ENCODE measurements at regions not wholly inside any gene's neighbourhood (a gene's known extent, or its start where the extent isn't known, plus 50 kb on each side); places are given as distances from the start of the nearest gene placed in this dataset.
"Not testable (repeated sequence)": the region's sequence is repeated elsewhere in the genome, so short reads cannot be mapped to it uniquely, and the experiment has no call there.

DNA sequence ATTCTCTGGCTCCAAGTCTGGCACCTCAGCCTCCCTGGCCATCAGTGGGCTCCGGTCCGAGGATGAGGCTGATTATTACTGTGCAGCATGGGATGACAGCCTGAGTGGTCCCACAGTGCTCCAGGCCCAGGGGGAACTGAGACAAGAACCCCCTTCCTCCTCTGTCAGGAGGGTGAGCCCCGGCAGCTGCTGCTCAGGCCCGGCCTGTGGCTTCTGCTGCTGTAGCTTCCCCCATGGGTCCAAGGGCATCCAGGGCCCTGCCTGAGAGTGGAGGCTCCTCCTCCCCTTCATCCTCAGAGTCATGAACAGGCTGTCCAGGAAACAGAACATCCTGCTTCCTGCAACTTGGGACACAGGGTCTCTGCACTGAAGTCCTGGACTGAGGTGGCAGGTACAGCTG is 113.6 kb downstream of the VPREB1 start:
- peaks cover 0 to 10% (median 3%) of the 10 kb centered on the region in 5 donors for H3K4me1 ChIP-seq (ENCODE audit: control insufficient read depth in 5 of 5, insufficient read depth in 5 of 5, low read length in 5 of 5)
- H3K9me3 ChIP-seq (ENCODE audit: control insufficient read depth in 5 of 5, low read length in 5 of 5), result no peaks in the 10 kb centered on the region
- H3K4me3 ChIP-seq (ENCODE audit: low read depth in 1 of 5, low read length in 5 of 5), result no peak overlapping the region
- H3K27ac ChIP-seq (ENCODE audit: low read depth, low read length), result no peak overlapping the region
- no peaks in the 10 kb centered on the region for H3K36me3 ChIP-seq (ENCODE audit: control insufficient read depth in 5 of 5, insufficient read depth in 5 of 5, low read length in 5 of 5)
- peaks cover 0 to 25% (median 12%) of the 10 kb centered on the region in 5 donors for H3K27me3 ChIP-seq (ENCODE audit: control insufficient read depth in 5 of 5, insufficient read depth in 4 of 5, low read length in 5 of 5)
- no peak overlapping the region for H3K9ac ChIP-seq (ENCODE audit: low read length in 5 of 5)

DNA sequence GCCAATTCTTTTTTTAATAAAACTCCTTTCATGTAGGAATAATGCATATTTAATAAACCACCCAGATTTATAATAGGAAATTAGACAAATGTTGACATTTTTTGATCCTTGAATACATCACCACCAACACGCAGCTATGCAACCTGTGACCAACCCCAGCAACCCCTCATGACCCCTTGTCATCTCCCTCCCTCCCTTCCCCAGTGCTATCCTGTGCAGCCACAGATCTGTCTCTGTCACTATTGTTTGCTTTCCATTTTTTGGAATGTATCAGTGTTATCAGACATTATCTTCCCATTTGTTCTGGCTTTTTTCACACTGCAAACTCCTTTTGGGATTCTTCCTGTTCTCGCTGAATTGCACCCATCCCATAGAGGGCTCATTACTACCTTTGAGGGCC is 114.1 kb downstream of the VPREB1 start:
- peaks cover 2 to 27% (median 14%) of the 10 kb centered on the region in 5 donors for H3K27me3 ChIP-seq (ENCODE audit: control insufficient read depth in 5 of 5, insufficient read depth in 4 of 5, low read length in 5 of 5)
- H3K36me3 ChIP-seq (ENCODE audit: control insufficient read depth in 5 of 5, insufficient read depth in 5 of 5, low read length in 5 of 5), result no peaks in the 10 kb centered on the region
- H3K4me3 ChIP-seq (ENCODE audit: low read depth in 1 of 5, low read length in 5 of 5), result no peak overlapping the region
- H3K4me1 ChIP-seq (ENCODE audit: control insufficient read depth in 5 of 5, insufficient read depth in 5 of 5, low read length in 5 of 5), result peaks cover 0 to 12% (median 3%) of the 10 kb centered on the region in 5 donors
- no peak overlapping the region for H3K9ac ChIP-seq (ENCODE audit: low read length in 5 of 5)
- no peaks in the 10 kb centered on the region for H3K9me3 ChIP-seq (ENCODE audit: control insufficient read depth in 5 of 5, low read length in 5 of 5)
- H3K27ac ChIP-seq (ENCODE audit: low read depth, low read length), result no peak overlapping the region

DNA sequence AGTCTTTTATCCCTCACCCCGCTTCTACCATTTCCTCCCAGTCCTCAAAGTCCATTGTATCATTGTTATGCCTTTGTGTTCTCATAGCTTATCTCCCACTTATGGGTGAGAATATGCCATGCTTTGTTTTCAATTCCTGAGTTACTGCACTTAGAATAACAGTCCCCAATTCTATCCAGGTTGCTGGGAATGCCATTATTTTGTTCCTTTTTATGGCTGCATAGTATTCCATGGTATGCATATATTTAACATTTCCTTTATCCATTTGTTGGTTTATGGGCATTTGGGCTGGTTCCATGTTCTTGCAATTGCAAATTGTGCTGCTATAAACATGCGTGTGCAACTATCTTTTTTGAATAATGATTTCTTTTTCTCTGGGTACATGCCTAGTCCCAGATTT is 114.9 kb downstream of the VPREB1 start:
- Histone ChIP-seq H3K27ac (ENCODE audit: low read depth, low read length) (no peak overlapping the region), H3K9me3 (ENCODE audit: control insufficient read depth in 5 of 5, low read length in 5 of 5) (no peaks in the 10 kb centered on the region), H3K4me3 (ENCODE audit: low read depth in 1 of 5, low read length in 5 of 5) (no peak overlapping the region), H3K36me3 (ENCODE audit: control insufficient read depth in 5 of 5, insufficient read depth in 5 of 5, low read length in 5 of 5) (no peaks in the 10 kb centered on the region), H3K9ac (ENCODE audit: low read length in 5 of 5) (no peak overlapping the region), H3K4me1 (ENCODE audit: control insufficient read depth in 5 of 5, insufficient read depth in 5 of 5, low read length in 5 of 5) (peaks cover 0 to 12% (median 3%) of the 10 kb centered on the region in 5 donors), H3K27me3 (ENCODE audit: control insufficient read depth in 5 of 5, insufficient read depth in 4 of 5, low read length in 5 of 5) (peaks cover 3 to 27% (median 9%) of the 10 kb centered on the region in 5 donors)

DNA sequence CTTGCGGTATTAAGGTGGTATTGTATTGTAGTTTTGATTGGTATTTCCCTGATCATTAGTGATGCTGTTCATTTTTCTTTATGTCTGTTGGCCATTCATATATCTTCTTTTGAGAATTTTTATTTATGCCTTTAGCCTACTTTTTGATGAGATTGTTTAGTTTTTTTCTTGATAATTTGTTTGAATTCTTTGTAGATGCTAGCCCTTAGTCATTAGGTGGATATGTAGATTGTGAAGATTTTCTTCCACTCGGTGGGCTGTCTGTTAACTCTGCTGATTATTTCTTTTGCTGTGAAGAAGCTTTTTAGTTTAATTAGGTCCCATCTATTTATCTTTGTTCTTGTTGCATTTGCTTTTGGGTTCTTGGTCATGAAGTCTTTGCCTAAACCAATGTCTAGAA is 115.4 kb downstream of the VPREB1 start:
- peaks cover 3 to 21% (median 8%) of the 10 kb centered on the region in 5 donors for H3K27me3 ChIP-seq (ENCODE audit: control insufficient read depth in 5 of 5, insufficient read depth in 4 of 5, low read length in 5 of 5)
- no peaks in the 10 kb centered on the region for H3K36me3 ChIP-seq (ENCODE audit: control insufficient read depth in 5 of 5, insufficient read depth in 5 of 5, low read length in 5 of 5)
- H3K9ac ChIP-seq (ENCODE audit: low read length in 5 of 5), result no peak overlapping the region
- H3K9me3 ChIP-seq (ENCODE audit: control insufficient read depth in 5 of 5, low read length in 5 of 5), result no peaks in the 10 kb centered on the region
- H3K27ac ChIP-seq (ENCODE audit: low read depth, low read length), result no peak overlapping the region
- no peak overlapping the region for H3K4me3 ChIP-seq (ENCODE audit: low read depth in 1 of 5, low read length in 5 of 5)
- peaks cover 0 to 12% (median 3%) of the 10 kb centered on the region in 5 donors for H3K4me1 ChIP-seq (ENCODE audit: control insufficient read depth in 5 of 5, insufficient read depth in 5 of 5, low read length in 5 of 5)

DNA sequence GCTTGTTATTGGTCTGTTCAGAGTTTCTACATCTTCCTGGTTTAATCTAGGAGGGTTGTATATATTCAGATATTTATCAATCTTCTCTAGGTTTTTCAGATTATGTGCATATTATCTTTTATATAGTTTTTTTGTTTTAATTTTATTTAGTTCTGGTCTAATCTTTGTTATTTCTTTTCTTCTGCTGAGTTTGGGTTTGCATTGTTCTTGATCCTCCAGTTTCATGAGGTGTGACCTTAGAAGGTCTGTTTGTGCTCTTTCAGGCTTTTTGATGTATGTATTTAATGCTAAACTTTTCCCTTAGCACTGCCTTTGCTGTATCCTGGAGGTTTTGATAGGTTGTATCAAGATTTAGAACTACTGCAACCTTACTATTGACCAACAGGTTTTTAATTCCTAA is 117.7 kb downstream of the VPREB1 start:
- Histone ChIP-seq H3K4me3 (ENCODE audit: low read depth in 1 of 5, low read length in 5 of 5) (no peak overlapping the region), H3K27me3 (ENCODE audit: control insufficient read depth in 5 of 5, insufficient read depth in 4 of 5, low read length in 5 of 5) (peaks cover 0 to 26% (median 9%) of the 10 kb centered on the region in 5 donors), H3K9ac (ENCODE audit: low read length in 5 of 5) (no peak overlapping the region), H3K9me3 (ENCODE audit: control insufficient read depth in 5 of 5, low read length in 5 of 5) (no peaks in the 10 kb centered on the region), H3K27ac (ENCODE audit: low read depth, low read length) (no peak overlapping the region), H3K4me1 (ENCODE audit: control insufficient read depth in 5 of 5, insufficient read depth in 5 of 5, low read length in 5 of 5) (peaks cover 0 to 7% (median 2%) of the 10 kb centered on the region in 5 donors), H3K36me3 (ENCODE audit: control insufficient read depth in 5 of 5, insufficient read depth in 5 of 5, low read length in 5 of 5) (no peaks in the 10 kb centered on the region)

DNA sequence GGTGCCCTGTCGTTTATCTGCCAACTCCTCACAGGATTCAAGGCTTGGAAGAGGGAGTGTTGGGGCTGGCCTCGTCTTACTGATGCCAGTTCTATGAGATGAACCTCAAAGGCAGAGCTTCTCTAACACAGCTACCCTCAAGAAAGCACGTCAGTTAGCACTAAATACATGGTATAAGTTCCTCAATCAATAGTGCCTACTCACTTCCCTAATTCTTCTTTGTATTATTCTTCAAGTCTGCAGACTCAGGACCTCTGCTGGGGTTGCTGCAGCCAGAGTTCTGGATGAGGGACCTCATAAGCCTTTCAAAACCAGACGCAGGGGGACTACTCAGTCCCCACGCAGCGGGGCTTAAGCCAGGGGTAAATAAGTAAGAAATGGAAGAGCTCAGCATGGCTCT is 118.3 kb downstream of the VPREB1 start:
- Histone ChIP-seq H3K27ac (ENCODE audit: low read depth, low read length) (no peak overlapping the region), H3K9ac (ENCODE audit: low read length in 5 of 5) (no peak overlapping the region), H3K4me3 (ENCODE audit: low read depth in 1 of 5, low read length in 5 of 5) (no peak overlapping the region), H3K27me3 (ENCODE audit: control insufficient read depth in 5 of 5, insufficient read depth in 4 of 5, low read length in 5 of 5) (peaks cover 0 to 26% (median 9%) of the 10 kb centered on the region in 5 donors), H3K4me1 (ENCODE audit: control insufficient read depth in 5 of 5, insufficient read depth in 5 of 5, low read length in 5 of 5) (peaks cover 0 to 4% (median 0%) of the 10 kb centered on the region in 5 donors), H3K36me3 (ENCODE audit: control insufficient read depth in 5 of 5, insufficient read depth in 5 of 5, low read length in 5 of 5) (no peaks in the 10 kb centered on the region), H3K9me3 (ENCODE audit: control insufficient read depth in 5 of 5, low read length in 5 of 5) (no peaks in the 10 kb centered on the region)

DNA sequence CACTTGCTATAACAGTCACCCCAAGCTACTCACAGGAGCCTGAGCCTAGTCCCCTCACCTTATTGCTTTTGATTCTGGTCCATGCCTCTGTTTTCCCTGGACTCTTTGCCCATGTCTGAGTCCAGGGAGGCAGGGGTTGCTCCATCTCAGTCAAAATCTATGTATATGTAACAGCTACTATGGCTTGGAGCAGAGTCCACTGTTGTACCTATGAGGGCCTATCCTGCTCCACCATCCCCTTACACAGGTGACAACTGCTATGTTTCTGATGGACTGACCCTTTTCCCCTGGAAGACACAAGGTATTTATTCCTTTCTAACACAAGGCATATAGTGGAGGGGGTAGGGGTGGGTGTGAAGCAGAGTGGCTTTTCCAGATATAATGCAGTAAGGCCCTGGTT is 119.6 kb downstream of the VPREB1 start:
- H3K4me1 ChIP-seq (ENCODE audit: control insufficient read depth in 5 of 5, insufficient read depth in 5 of 5, low read length in 5 of 5), result peaks cover 0 to 4% (median 0%) of the 10 kb centered on the region in 5 donors
- no peaks in the 10 kb centered on the region for H3K36me3 ChIP-seq (ENCODE audit: control insufficient read depth in 5 of 5, insufficient read depth in 5 of 5, low read length in 5 of 5)
- H3K27me3 ChIP-seq (ENCODE audit: control insufficient read depth in 5 of 5, insufficient read depth in 4 of 5, low read length in 5 of 5), result peaks cover 0 to 26% (median 9%) of the 10 kb centered on the region in 5 donors
- H3K9ac ChIP-seq (ENCODE audit: low read length in 5 of 5), result no peak overlapping the region
- H3K9me3 ChIP-seq (ENCODE audit: control insufficient read depth in 5 of 5, low read length in 5 of 5), result no peaks in the 10 kb centered on the region
- no peak overlapping the region for H3K4me3 ChIP-seq (ENCODE audit: low read depth in 1 of 5, low read length in 5 of 5)
- H3K27ac ChIP-seq (ENCODE audit: low read depth, low read length), result no peak overlapping the region

DNA sequence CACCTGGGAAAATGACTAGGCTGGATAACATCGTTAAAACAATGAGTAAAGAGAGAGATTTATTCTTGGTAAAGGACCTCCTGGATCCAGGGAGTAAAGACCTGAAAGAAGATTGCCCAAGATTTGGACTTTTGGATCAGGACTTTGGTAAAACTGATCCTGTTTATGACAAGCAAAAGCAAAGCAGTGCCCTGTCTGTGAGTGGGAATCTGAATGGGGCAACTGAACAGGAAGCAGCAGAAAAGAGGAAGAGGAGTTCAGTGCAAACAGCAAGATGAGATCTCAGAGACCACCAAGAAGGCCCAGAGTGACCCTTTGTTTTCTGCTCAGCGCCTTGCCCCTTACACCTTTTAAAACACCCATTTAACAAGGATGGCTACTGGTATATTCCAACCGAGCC is 122.0 kb downstream of the VPREB1 start:
- H3K36me3 ChIP-seq (ENCODE audit: control insufficient read depth in 5 of 5, insufficient read depth in 5 of 5, low read length in 5 of 5), result no peaks in the 10 kb centered on the region
- peaks cover 0 to 6% (median 4%) of the 10 kb centered on the region in 5 donors for H3K4me1 ChIP-seq (ENCODE audit: control insufficient read depth in 5 of 5, insufficient read depth in 5 of 5, low read length in 5 of 5)
- no peaks in the 10 kb centered on the region for H3K9me3 ChIP-seq (ENCODE audit: control insufficient read depth in 5 of 5, low read length in 5 of 5)
- no peak overlapping the region for H3K4me3 ChIP-seq (ENCODE audit: low read depth in 1 of 5, low read length in 5 of 5)
- H3K27ac ChIP-seq (ENCODE audit: low read depth, low read length), result no peak overlapping the region
- H3K27me3 ChIP-seq (ENCODE audit: control insufficient read depth in 5 of 5, insufficient read depth in 4 of 5, low read length in 5 of 5), result peaks cover 0 to 29% (median 9%) of the 10 kb centered on the region in 5 donors
- H3K9ac ChIP-seq (ENCODE audit: low read length in 5 of 5), result no peak overlapping the region

DNA sequence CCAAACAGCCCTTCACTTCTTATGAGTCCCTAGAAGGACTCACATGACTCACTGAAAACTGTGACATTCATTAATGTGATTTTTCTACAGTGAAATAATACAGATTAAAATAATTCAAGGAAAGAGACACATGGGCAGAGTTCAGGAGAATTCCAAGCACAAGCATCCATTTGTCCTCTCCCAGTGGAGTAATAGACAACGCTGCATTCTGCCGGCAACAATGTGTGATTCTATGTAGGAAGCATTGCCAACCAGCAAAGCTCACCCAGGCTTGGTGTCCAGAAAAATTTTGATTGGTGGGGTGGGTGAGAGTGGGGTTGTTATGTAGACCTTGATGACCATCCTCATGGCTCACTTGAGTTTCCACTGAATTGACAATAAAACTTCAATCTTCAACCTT is 123.9 kb downstream of the VPREB1 start:
- Histone ChIP-seq H3K4me1 (ENCODE audit: control insufficient read depth in 5 of 5, insufficient read depth in 5 of 5, low read length in 5 of 5) (peaks cover 0 to 5% (median 2%) of the 10 kb centered on the region in 5 donors), H3K9me3 (ENCODE audit: control insufficient read depth in 5 of 5, low read length in 5 of 5) (no peaks in the 10 kb centered on the region), H3K4me3 (ENCODE audit: low read depth in 1 of 5, low read length in 5 of 5) (no peak overlapping the region), H3K27me3 (ENCODE audit: control insufficient read depth in 5 of 5, insufficient read depth in 4 of 5, low read length in 5 of 5) (peaks cover 0 to 24% (median 5%) of the 10 kb centered on the region in 5 donors), H3K36me3 (ENCODE audit: control insufficient read depth in 5 of 5, insufficient read depth in 5 of 5, low read length in 5 of 5) (no peaks in the 10 kb centered on the region), H3K27ac (ENCODE audit: low read depth, low read length) (no peak overlapping the region), H3K9ac (ENCODE audit: low read length in 5 of 5) (no peak overlapping the region)

DNA sequence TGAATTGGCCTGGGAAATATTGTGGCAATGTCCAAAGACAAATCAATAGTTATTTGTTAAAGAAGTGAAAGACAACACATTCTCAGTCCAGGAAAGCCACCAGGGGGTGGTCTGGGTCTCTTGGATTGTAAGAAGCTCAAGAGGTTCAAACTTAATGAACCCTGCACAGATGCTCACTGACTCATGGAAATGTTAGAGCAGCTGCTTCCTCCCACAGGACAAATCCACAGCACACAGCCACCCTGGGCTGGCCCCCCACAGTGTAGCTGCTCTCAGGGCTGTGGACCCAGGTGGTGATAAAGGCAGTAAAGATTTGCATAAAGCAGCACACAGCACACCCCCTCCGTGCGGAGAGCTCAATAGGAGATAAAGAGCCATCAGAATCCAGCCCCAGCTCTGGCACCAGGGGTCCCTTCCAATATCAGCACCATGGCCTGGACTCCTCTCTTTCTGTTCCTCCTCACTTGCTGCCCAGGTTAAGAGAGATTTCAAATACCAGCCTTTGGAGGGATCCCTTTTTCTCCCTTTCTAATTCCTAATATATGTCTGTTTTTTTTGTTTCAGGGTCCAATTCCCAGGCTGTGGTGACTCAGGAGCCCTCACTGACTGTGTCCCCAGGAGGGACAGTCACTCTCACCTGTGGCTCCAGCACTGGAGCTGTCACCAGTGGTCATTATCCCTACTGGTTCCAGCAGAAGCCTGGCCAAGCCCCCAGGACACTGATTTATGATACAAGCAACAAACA is 124.8 kb downstream of the VPREB1 start:
- H3K9ac ChIP-seq (ENCODE audit: low read length in 5 of 5); H3K4me1 ChIP-seq (ENCODE audit: control insufficient read depth in 5 of 5, insufficient read depth in 5 of 5, low read length in 5 of 5); H3K27ac ChIP-seq (ENCODE audit: low read depth, low read length); H3K36me3 ChIP-seq (ENCODE audit: control insufficient read depth in 5 of 5, insufficient read depth in 5 of 5, low read length in 5 of 5); H3K9me3 ChIP-seq (ENCODE audit: control insufficient read depth in 5 of 5, low read length in 5 of 5); H3K4me3 ChIP-seq (ENCODE audit: low read depth in 1 of 5, low read length in 5 of 5): not testable (repeated sequence)
- H3K27me3 ChIP-seq (ENCODE audit: control insufficient read depth in 5 of 5, insufficient read depth in 4 of 5, low read length in 5 of 5), result peaks cover 0 to 15% (median 3%) of the 10 kb centered on the region in 5 donors

Data from subcutaneous abdominal adipose tissue (tissue), 5 donors.